Epithelial cell of proximal tubule (primary cell): ENCODE measurements at regions not wholly inside any gene's neighbourhood (a gene's known extent, or its start where the extent isn't known, plus 50 kb on each side); places are given as distances from the start of the nearest gene placed in this dataset.
A peak's percentile ranks its signal among the peaks of the same experiment; 100 is the strongest.

ENCODE experiments used
- DNase-seq: peaks from one replicate; pipeline ENCODE4 v3.0.0-alpha.2; 2011; ENCODE audit warnings: low read depth
- H3K4me3 ChIP-seq: 2 replicates; pipeline ENCODE4 v1.5.1; 2011; ENCODE audit warnings: low read depth, mild to moderate bottlenecking, low read length
- CTCF ChIP-seq: conservative IDR thresholded peaks from 2 replicates; pipeline ENCODE4 v1.5.1; 2012; ENCODE audit warnings: low read depth, mild to moderate bottlenecking, low read length

DNA sequence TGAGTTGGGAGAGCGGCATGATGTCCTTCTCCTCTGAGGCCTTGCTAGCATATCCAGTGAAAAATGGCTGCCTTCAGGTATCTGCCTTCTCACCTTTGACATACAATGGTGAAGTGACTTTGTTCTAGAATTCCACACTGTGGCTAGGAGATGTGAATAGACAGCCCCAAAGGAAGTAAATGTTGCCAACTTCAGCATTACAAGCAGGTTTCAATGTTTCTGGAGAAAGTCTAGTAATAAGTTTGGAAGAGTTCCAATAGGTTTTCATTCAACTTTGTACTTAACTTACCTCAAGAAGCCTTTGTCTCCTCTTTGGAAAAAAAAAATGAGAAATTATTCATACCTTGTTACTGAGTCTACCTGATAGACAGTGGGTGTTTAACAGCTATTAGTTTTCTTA, 421.3 kb upstream of the MMADHC start:
- no peak for TF ChIP-seq CTCF
- no peak overlapping the region for H3K4me3 ChIP-seq
- no peak for DNase-seq

DNA sequence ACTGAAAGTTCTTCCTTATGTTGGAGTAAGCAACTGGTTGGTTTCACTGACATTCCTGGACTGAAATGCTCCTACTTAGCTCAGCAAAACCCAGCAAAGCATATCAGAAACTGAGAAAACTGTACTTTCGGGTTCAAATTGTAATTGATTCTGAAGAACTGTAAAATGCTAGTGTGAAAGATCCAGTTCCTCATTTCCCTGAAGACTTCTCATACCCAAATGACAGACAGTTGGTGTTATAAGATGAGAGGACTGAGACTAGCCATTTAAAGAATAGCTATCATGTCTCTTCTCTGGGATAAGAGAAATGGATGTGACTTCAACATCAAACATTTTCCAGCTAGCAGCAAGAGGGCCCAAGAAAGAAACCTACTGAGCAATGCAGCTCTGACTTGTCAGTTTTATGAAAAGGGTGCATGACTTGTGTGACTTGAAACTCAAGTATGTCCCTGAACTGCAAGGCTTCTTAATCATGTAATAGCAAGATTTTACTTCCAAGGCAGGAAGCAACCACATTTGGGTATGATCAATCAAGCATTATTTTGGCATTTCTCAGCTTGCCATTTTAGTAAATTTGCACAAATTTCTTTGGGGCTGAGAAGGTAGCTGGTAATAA, 420.3 kb upstream of the MMADHC start:
- DNase-seq: no peak
- no peak overlapping the region for H3K4me3 ChIP-seq
- TF ChIP-seq CTCF: no peak

DNA sequence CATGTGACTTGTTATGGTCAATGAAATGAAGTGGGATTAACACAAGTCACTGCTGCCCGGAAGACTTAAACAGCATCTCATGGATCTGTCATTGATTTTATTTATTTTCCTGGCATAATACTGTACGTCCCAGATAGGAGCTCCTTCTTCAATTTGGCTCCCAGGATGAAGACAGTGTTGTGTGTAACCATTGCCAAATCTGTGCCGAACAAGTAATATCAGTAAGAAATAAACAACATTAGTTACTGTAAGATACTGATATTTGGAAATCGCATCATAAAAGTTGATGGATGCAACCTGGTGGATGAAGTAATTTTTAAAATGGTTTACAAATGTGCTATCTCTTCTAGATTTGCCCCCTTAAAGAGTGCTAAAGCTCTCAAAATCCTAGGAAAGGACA, 419.0 kb upstream of the MMADHC start:
- no peak for DNase-seq
- no peak for TF ChIP-seq CTCF
- no peak overlapping the region for H3K4me3 ChIP-seq

DNA sequence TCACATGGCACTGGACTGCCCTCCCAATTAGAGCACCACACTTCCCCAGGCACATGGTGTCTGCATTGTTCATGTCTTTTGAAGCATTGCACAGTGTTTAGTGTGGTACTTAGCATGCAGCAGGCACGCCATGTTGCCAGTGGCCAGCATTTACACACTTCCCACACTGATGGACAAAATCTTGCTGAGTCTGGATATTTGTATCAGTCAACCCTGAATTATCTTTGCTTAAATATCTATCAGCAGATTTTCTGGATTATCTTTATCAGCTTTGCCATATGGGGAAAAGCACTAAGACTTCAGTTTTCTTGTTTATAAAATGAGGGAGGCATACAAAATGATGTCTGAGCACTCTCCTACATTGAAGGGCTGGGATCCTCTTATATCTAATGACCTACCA, 416.0 kb upstream of the MMADHC start:
- no peak for TF ChIP-seq CTCF
- H3K4me3 ChIP-seq: no peak overlapping the region
- DNase-seq: no peak

DNA sequence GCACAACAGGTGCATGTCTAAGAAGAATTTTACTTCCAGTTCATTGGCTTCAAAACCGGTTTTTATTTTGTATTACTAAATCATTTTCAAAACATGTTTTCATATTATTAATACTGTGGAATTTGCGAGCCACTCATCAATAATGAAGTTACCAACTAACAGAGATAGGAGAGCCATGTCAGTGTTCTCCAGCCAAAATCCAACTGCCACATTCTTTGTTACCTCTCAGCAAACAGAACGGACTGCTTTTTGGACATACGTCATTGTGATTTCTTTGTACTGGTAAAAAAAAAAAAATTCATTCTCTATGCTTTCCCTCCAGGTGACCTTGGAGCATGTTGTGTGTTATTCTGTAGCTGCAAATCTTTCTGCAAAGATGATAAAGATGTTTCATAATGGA, 414.2 kb upstream of the MMADHC start:
- no peak for TF ChIP-seq CTCF
- DNase-seq: no peak
- no peak overlapping the region for H3K4me3 ChIP-seq

DNA sequence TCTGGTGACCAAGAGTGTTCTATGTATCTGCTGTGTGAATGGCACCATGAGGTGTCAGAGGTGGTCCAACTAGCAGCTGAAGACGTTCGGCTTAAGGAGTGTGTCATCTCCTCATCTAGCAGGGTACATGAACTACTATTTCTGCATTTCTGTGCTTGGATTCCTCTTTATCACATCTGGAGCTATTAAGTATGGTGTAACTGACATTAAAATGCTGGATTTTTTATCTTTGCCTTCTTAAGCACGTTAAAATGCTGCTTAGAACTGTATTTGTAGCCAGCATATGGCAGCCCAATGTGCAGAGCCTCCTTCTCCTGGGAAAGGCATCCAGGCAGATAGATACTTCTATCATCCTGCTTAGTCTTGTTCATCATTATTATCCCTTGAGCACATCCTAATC, 409.3 kb upstream of the MMADHC start:
- DNase-seq: no peak
- no peak overlapping the region for H3K4me3 ChIP-seq
- no peak for TF ChIP-seq CTCF

- H3K4me3 ChIP-seq: no peak overlapping the region
- peak; percentile 92 for DNase-seq
- TF ChIP-seq CTCF: no peak
Measured at GRCh38 chr2:149994057-149994728, 406.6 kb upstream of the MMADHC start.
